ENCODE measurements at regions not wholly inside any gene's neighbourhood (a gene's known extent, or its start where the extent isn't known, plus 50 kb on each side); places are given as distances from the start of the nearest gene placed in this dataset.
A peak's percentile ranks its signal among the peaks of the same experiment; 100 is the strongest.

DNA sequence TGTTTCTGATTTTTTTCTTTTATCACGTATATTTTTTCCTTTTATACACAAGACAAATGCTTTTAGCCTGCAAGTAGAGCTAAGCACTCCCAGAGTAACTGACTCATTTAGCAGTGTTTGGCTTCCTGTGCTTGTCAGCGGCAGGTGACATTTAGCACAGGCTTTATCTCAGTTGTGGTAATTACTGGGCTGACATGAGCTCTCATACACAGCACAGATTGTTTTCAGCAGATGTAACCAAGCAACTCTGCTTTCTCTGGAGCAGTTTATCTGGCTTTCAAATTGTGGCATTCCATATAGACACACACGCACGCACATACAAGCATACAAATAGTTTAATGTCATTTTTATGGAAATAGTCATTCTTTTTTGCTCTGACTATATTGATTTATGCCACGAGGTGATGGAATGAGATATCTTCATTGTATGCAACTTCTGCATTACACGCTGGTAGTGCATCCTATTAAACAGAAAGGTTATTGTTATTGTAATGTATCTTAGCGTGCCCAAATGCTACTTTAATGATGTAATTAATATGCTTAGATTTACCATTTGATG, 379.0 kb upstream of the GRAMD2B start:
- no peak overlapping the region for H3K27ac ChIP-seq
- H3K36me3 ChIP-seq, result no peaks in the 10 kb centered on the region
- TF ChIP-seq, protein P1, sequence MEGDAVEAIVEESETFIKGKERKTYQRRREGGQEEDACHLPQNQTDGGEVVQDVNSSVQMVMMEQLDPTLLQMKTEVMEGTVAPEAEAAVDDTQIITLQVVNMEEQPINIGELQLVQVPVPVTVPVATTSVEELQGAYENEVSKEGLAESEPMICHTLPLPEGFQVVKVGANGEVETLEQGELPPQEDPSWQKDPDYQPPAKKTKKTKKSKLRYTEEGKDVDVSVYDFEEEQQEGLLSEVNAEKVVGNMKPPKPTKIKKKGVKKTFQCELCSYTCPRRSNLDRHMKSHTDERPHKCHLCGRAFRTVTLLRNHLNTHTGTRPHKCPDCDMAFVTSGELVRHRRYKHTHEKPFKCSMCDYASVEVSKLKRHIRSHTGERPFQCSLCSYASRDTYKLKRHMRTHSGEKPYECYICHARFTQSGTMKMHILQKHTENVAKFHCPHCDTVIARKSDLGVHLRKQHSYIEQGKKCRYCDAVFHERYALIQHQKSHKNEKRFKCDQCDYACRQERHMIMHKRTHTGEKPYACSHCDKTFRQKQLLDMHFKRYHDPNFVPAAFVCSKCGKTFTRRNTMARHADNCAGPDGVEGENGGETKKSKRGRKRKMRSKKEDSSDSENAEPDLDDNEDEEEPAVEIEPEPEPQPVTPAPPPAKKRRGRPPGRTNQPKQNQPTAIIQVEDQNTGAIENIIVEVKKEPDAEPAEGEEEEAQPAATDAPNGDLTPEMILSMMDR (IDR thresholded peaks at IDR 0.05), result no peak
- peak in 1 of 3 donors; percentile 40 for TF ChIP-seq POLR2AphosphoS5 (IDR thresholded peaks at IDR 0.05)
- no peak overlapping the region for H3K4me3 ChIP-seq
- DNase-seq, result no peak
- 23 to 33% methylated on average over 7 of the region's 7 CpGs for whole genome bisulfite sequencing, 2 donors (ENCODE audit: low coverage in 1 of 2)
- in situ Hi-C loops (cut with MboI; ENCODE audit: low pct_ligation_motif_present in 1 of 4, low pct_unique_long_range_greater_than_20kb in 1 of 4, low sequenced_read_pairs in 3 of 4), result no loop called here
- peaks cover 0 to 6% (median 0%) of the 10 kb centered on the region in 4 donors for H3K4me1 ChIP-seq
- H3K9me3 ChIP-seq, result no peaks in the 10 kb centered on the region
- no peaks in the 10 kb centered on the region for H3K27me3 ChIP-seq
- intact Hi-C loops (cut with DNase I; ENCODE audit: low total_unique reads), result no loop called here

DNA sequence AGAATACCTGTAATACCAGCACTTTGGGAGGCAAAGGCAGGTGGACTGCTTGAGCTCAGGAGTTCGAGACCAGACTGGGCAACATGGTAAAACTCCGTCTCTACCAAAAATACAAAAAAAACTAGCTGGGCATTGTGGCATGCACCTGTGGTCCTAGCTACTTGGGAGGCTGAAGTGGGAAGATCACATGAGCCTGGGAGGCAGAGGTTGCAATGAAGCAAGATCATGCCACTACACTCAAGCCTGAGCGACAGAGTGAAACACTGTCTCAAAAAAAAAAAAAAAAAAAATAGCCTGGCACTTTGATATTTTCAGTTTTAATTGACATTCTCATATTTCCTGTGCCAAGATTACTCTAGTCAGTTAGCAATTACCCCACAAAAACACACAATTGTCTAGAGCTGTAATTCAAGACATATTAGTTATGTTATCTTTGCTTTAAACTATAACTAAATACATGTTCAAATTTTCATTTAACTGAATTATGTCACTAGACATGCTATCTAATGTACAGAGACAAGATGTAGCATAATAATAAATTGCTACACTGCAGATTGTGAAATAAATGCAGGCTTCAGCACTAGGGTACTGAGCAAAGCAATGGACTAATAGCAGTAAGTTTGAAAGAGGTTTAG, 378.2 kb upstream of the GRAMD2B start:
- intact Hi-C loops (cut with DNase I; ENCODE audit: low total_unique reads) (no loop called here), in situ Hi-C loops (cut with MboI; ENCODE audit: low pct_ligation_motif_present in 1 of 4, low pct_unique_long_range_greater_than_20kb in 1 of 4, low sequenced_read_pairs in 3 of 4) (no loop called here)
- no peak overlapping the region for H3K27ac ChIP-seq
- DNase-seq, result no peak
- H3K36me3 ChIP-seq, result no peaks in the 10 kb centered on the region
- 70 to 81% methylated on average over 3 of the region's 3 CpGs for WGBS, 2 donors (ENCODE audit: low coverage in 1 of 2)
- H3K9me3 ChIP-seq, result no peaks in the 10 kb centered on the region
- no peaks in the 10 kb centered on the region for H3K27me3 ChIP-seq
- peaks cover 0 to 6% (median 0%) of the 10 kb centered on the region in 4 donors for H3K4me1 ChIP-seq
- no peak for TF ChIP-seq POLR2A (IDR thresholded peaks at IDR 0.05)
- TF ChIP-seq, protein P1 (IDR thresholded peaks at IDR 0.05), result no peak
- TF ChIP-seq POLR2AphosphoS5 (IDR thresholded peaks at IDR 0.05), result no peak
- no peak overlapping the region for H3K4me3 ChIP-seq

DNA sequence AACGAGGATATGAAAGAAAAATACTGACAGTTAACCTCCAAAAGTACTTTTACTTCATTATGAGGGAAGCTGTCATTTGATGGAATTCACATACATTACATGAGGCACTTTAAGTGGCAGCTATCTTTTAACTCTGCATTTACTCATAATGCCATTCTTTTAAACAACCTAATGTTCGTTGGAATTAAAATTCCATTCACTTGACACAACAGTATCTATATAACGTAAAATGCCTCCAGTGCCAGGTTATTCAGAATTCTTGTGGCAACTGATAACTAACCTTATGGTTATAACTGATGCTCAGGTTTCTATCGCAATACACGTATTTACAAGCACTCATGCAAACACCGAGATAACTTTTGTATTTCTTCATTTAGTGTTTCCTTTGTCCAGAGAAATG, 376.9 kb upstream of the GRAMD2B start:
- Histone ChIP-seq H3K9me3 (no peaks in the 10 kb centered on the region), H3K36me3 (no peaks in the 10 kb centered on the region), H3K27ac (no peak overlapping the region), H3K27me3 (no peaks in the 10 kb centered on the region), H3K4me1 (peaks cover 0 to 6% (median 0%) of the 10 kb centered on the region in 4 donors), H3K4me3 (no peak overlapping the region)
- WGBS, 2 donors (ENCODE audit: low coverage in 1 of 2), result 62 to 68% methylated on average over 6 of the region's 6 CpGs
- TF ChIP-seq POLR2A (IDR thresholded peaks at IDR 0.05), result no peak
- TF ChIP-seq EP300 (IDR thresholded peaks at IDR 0.05; ENCODE audit: low read depth), result no peak
- TF ChIP-seq, protein P1 (IDR thresholded peaks at IDR 0.05), result no peak
- no peak for TF ChIP-seq POLR2AphosphoS5 (IDR thresholded peaks at IDR 0.05)
- DNase-seq, result no peak
- intact Hi-C loops (cut with DNase I; ENCODE audit: low total_unique reads) (no loop called here), in situ Hi-C loops (cut with MboI; ENCODE audit: low pct_ligation_motif_present in 1 of 4, low pct_unique_long_range_greater_than_20kb in 1 of 4, low sequenced_read_pairs in 3 of 4) (no loop called here)

GRCh38 chr5:126046846-126047571, 376.2 kb upstream of the GRAMD2B start:
- H3K9me3 ChIP-seq, result no peaks in the 10 kb centered on the region
- no peak for DNase-seq
- H3K27me3 ChIP-seq, result no peaks in the 10 kb centered on the region
- intact Hi-C loops (cut with DNase I; ENCODE audit: low total_unique reads), result no loop called here
- no peak for TF ChIP-seq POLR2A (IDR thresholded peaks at IDR 0.05)
- no peak for TF ChIP-seq EP300 (IDR thresholded peaks at IDR 0.05; ENCODE audit: low read depth)
- TF ChIP-seq, protein P1 (IDR thresholded peaks at IDR 0.05), result no peak
- TF ChIP-seq POLR2AphosphoS5 (IDR thresholded peaks at IDR 0.05), result no peak
- peaks cover 0 to 6% (median 0%) of the 10 kb centered on the region in 4 donors for H3K4me1 ChIP-seq
- H3K4me3 ChIP-seq, result no peak overlapping the region
- H3K27ac ChIP-seq, result no peak overlapping the region
- no peaks in the 10 kb centered on the region for H3K36me3 ChIP-seq
- in situ Hi-C loops (cut with MboI; ENCODE audit: low pct_ligation_motif_present in 1 of 4, low pct_unique_long_range_greater_than_20kb in 1 of 4, low sequenced_read_pairs in 3 of 4), result no loop called here
